Liver (tissue), 8 donors: ENCODE measurements at regions not wholly inside any gene's neighbourhood (a gene's known extent, or its start where the extent isn't known, plus 50 kb on each side); places are given as distances from the start of the nearest gene placed in this dataset.

Experiments used
- DNase-seq: peaks from one replicate; pipeline ENCODE4 v3.0.0-alpha.2; 2017; ENCODE audit warnings: low spot score
- H3K27ac ChIP-seq, 2 donors: one replicate each; pipeline ENCODE4 v1.7.0; 2013; ENCODE audit warnings: inconsistent platforms in 2 of 2, low read length in 2 of 2, control low read depth in 1 of 2, low read depth in 1 of 2, mild to moderate bottlenecking in 1 of 2
- H3K27me3 ChIP-seq, 4 donors: one replicate each; pipeline versions ENCODE4 v1.6.1 to v1.7.0; 2013; ENCODE audit warnings: low read length in 3 of 4, inconsistent platforms in 1 of 4, mild to moderate bottlenecking in 1 of 4, moderate library complexity in 1 of 4; ENCODE audit not compliant: control insufficient read depth in 4 of 4, insufficient read depth in 4 of 4
- H3K36me3 ChIP-seq, 4 donors: one replicate each; pipeline versions ENCODE4 v1.6.1 to v1.7.0; 2013; ENCODE audit warnings: low read length in 3 of 4, mild to moderate bottlenecking in 3 of 4, low read depth in 1 of 4, moderate library complexity in 1 of 4; ENCODE audit not compliant: control insufficient read depth in 4 of 4, insufficient read depth in 3 of 4
- H3K4me1 ChIP-seq, 4 donors: one replicate each; pipeline versions ENCODE4 v1.6.1 to v1.7.0; 2013; ENCODE audit warnings: low read length in 3 of 4, mild to moderate bottlenecking in 3 of 4, moderate library complexity in 1 of 4; ENCODE audit not compliant: control insufficient read depth in 4 of 4, insufficient read depth in 4 of 4
- H3K4me3 ChIP-seq, 3 donors: one replicate each; pipeline versions ENCODE4 v1.6.1 to v1.7.0; 2013; ENCODE audit warnings: low read length in 3 of 3, control low read depth in 1 of 3, low read depth in 1 of 3, mild to moderate bottlenecking in 1 of 3
- H3K9ac ChIP-seq, 2 donors: one replicate each; pipeline ENCODE4 v1.7.0; 2013; ENCODE audit warnings: low read length in 2 of 2, mild to moderate bottlenecking in 2 of 2, moderate library complexity in 2 of 2, control low read depth in 1 of 2, low read depth in 1 of 2
- H3K9me3 ChIP-seq, 4 donors: one replicate each; pipeline versions ENCODE4 v1.6.1 to v1.7.0; 2013; ENCODE audit warnings: low read length in 3 of 4; ENCODE audit not compliant: control insufficient read depth in 4 of 4
- FOXA1 ChIP-seq: IDR thresholded peaks from 2 replicates; pipeline ENCODE4 v1.6.1; 2016; ENCODE audit warnings: antibody characterized with exemption
- FOXA2 ChIP-seq: IDR thresholded peaks from 2 replicates; pipeline ENCODE4 v1.6.1; 2016; ENCODE audit warnings: antibody characterized with exemption
- GABPA ChIP-seq, 2 donors: IDR thresholded peaks in 1 of 2; conservative IDR thresholded peaks in 1 of 2; 2 replicates each; pipeline ENCODE4 v1.6.1; 2016; ENCODE audit warnings: antibody characterized with exemption in 2 of 2, mild to moderate bottlenecking in 1 of 2, moderate library complexity in 1 of 2
- HNF4A ChIP-seq, 2 donors: conservative IDR thresholded peaks; 2 replicates each; pipeline ENCODE4 v1.6.1; 2016; ENCODE audit warnings: antibody characterized with exemption in 2 of 2, mild to moderate bottlenecking in 2 of 2
- HNF4G ChIP-seq: IDR thresholded peaks from 2 replicates; pipeline ENCODE4 v1.6.1; 2016; ENCODE audit warnings: antibody characterized with exemption
- JUND ChIP-seq, 2 donors: IDR thresholded peaks; 2 replicates each; pipeline ENCODE4 v1.6.1; 2016; ENCODE audit warnings: antibody characterized with exemption in 2 of 2
- MAX ChIP-seq: IDR thresholded peaks from 2 replicates; pipeline ENCODE4 v1.6.1; 2016; ENCODE audit warnings: antibody characterized with exemption
- NR2F2 ChIP-seq: IDR thresholded peaks from 2 replicates; pipeline ENCODE4 v1.6.1; 2016; ENCODE audit warnings: antibody characterized with exemption
- RAD21 ChIP-seq, 2 donors: IDR thresholded peaks; 2 replicates each; pipeline ENCODE4 v1.6.1; 2016; ENCODE audit warnings: antibody characterized with exemption in 2 of 2, mild to moderate bottlenecking in 2 of 2
- REST ChIP-seq: IDR thresholded peaks from 2 replicates; pipeline ENCODE4 v1.6.1; 2016; ENCODE audit warnings: antibody characterized with exemption, mild to moderate bottlenecking
- RXRA ChIP-seq, 2 donors: IDR thresholded peaks; 2 replicates each; pipeline ENCODE4 v1.6.1; 2017 to 2018; ENCODE audit warnings: antibody characterized with exemption in 2 of 2, mild to moderate bottlenecking in 1 of 2
- SP1 ChIP-seq: IDR thresholded peaks from 2 replicates; pipeline ENCODE4 v1.6.1; 2018; ENCODE audit warnings: antibody characterized with exemption, mild to moderate bottlenecking
- TAF1 ChIP-seq: conservative IDR thresholded peaks from 2 replicates; pipeline ENCODE4 v1.6.1; 2016; ENCODE audit warnings: antibody characterized with exemption, mild to moderate bottlenecking
- YY1 ChIP-seq: IDR thresholded peaks from 2 replicates; pipeline ENCODE4 v1.6.1; 2016; ENCODE audit warnings: antibody characterized with exemption, mild to moderate bottlenecking
- WGBS: extraction: QIAGEN DNeasy Blood & Tissue Kit; methylation state at CpG from one replicate; pipeline ENCODE4 v1.1.7; 2013; 5-methylcytosine and 5-hydroxymethylcytosine counted together
- TF ChIP-seq, protein P1 (sequence below): fragments of 150-350 bp; IDR thresholded peaks from 2 replicates; pipeline ENCODE4 v1.5.1; 2017; ENCODE audit warnings: improper control_type of control experiment, low read depth, low read length; ENCODE audit not compliant: missing input control
- TF ChIP-seq, protein P2 (sequence below): IDR thresholded peaks from 2 replicates; pipeline ENCODE4 v1.6.1; 2016; ENCODE audit warnings: antibody characterized with exemption
- TF ChIP-seq, protein P3 (sequence below): IDR thresholded peaks from 2 replicates; pipeline ENCODE4 v1.6.1; 2016; ENCODE audit warnings: antibody characterized with exemption
- donor health status: healthy.
- donor health status: healthy.
- donor health status: healthy.
- donor health status: healthy.
- donor health status: healthy.

DNA sequence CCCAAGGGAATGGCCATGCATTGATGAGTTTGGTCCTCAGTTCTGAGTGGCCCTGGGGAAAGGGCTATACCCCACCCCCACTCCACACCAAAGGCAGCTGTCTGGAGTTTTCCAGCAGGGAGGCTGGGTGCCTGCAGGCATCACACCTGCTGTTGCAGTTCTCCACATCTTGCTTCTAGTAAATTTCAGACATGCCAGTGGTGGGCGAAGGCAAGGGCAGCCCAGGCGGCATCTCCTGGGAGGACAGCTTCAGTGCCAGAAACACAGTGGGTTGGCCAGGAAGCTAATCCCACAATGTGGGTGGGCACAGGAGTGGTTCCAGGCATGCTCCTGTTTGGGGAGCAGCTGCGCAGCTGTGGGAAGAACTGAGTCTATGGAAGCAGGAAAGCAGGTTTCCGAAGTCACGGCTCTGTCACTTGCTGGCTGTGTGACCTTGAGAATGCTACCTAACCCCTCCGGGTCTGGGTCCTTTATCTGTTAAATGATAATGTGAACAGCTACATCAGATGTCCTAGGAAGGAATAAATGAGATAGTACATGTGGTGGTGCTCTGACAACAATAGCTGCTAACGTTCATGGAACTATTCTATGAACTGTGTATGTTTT is 84.6 kb upstream of the SPTBN1 start:
- Histone ChIP-seq H3K9me3 (peaks cover 0 to 4% (median under 1%) of the 10 kb centered on the region in 4 donors), H3K9ac (no peak overlapping the region), H3K4me1 (no peaks in the 10 kb centered on the region), H3K27ac (no peak overlapping the region), H3K27me3 (no peaks in the 10 kb centered on the region), H3K36me3 (no peaks in the 10 kb centered on the region), H3K4me3 (no peak overlapping the region)
- DNase-seq, result no peak
- TF ChIP-seq GABPA (IDR thresholded peaks at IDR 0.05 in 1 of 2, conservative IDR thresholded peaks at IDR 0.05 in 1 of 2) (no peak), YY1 (no peak), RAD21 (IDR thresholded peaks at IDR 0.05) (no peak), MAX (no peak), HNF4G (no peak), TAF1 (no peak), REST (no peak), RXRA (IDR thresholded peaks at IDR 0.05) (no peak), FOXA1 (no peak), SP1 (no peak), JUND (IDR thresholded peaks at IDR 0.05) (no peak), HNF4A (conservative IDR thresholded peaks at IDR 0.05) (no peak), FOXA2 (no peak)
- TF ChIP-seq, protein P1, sequence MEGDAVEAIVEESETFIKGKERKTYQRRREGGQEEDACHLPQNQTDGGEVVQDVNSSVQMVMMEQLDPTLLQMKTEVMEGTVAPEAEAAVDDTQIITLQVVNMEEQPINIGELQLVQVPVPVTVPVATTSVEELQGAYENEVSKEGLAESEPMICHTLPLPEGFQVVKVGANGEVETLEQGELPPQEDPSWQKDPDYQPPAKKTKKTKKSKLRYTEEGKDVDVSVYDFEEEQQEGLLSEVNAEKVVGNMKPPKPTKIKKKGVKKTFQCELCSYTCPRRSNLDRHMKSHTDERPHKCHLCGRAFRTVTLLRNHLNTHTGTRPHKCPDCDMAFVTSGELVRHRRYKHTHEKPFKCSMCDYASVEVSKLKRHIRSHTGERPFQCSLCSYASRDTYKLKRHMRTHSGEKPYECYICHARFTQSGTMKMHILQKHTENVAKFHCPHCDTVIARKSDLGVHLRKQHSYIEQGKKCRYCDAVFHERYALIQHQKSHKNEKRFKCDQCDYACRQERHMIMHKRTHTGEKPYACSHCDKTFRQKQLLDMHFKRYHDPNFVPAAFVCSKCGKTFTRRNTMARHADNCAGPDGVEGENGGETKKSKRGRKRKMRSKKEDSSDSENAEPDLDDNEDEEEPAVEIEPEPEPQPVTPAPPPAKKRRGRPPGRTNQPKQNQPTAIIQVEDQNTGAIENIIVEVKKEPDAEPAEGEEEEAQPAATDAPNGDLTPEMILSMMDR, result no peak
- WGBS, result 84% methylated on average over 7 of the region's 7 CpGs

DNA sequence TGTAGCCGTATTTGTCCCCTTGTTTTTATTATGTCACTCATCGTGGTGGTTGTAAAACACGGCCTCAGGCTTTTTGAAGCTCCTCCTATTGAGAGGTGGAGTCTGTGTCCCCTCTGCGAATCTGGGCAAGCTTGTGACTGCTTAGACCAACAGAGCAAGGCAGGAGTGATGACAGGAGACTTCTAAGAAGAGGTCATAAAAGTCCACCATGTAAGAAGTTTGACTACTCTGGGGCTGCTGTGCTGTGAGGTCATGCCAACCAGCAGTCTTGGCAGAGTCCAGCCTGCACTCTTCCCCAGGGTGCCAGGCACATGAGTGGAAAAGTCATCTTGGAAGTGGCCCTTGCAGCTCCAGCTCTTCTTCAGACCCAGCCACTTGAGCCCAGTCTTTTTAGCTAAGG is 83.8 kb upstream of the SPTBN1 start:
- Histone ChIP-seq H3K27ac (no peak overlapping the region), H3K4me1 (no peaks in the 10 kb centered on the region), H3K9ac (no peak overlapping the region), H3K4me3 (no peak overlapping the region), H3K27me3 (no peaks in the 10 kb centered on the region), H3K36me3 (no peaks in the 10 kb centered on the region), H3K9me3 (peaks cover 0 to 4% (median under 1%) of the 10 kb centered on the region in 4 donors)
- WGBS, result 78% methylated on average over 4 of the region's 4 CpGs
- DNase-seq, result no peak
- TF ChIP-seq, protein P2, sequence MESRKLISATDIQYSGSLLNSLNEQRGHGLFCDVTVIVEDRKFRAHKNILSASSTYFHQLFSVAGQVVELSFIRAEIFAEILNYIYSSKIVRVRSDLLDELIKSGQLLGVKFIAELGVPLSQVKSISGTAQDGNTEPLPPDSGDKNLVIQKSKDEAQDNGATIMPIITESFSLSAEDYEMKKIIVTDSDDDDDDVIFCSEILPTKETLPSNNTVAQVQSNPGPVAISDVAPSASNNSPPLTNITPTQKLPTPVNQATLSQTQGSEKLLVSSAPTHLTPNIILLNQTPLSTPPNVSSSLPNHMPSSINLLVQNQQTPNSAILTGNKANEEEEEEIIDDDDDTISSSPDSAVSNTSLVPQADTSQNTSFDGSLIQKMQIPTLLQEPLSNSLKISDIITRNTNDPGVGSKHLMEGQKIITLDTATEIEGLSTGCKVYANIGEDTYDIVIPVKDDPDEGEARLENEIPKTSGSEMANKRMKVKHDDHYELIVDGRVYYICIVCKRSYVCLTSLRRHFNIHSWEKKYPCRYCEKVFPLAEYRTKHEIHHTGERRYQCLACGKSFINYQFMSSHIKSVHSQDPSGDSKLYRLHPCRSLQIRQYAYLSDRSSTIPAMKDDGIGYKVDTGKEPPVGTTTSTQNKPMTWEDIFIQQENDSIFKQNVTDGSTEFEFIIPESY, result no peak
- TF ChIP-seq, protein P3, sequence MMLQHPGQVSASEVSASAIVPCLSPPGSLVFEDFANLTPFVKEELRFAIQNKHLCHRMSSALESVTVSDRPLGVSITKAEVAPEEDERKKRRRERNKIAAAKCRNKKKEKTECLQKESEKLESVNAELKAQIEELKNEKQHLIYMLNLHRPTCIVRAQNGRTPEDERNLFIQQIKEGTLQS, result no peak
- no peak for TF ChIP-seq NR2F2
- no peak for TF ChIP-seq JUND (IDR thresholded peaks at IDR 0.05)
- TF ChIP-seq, protein P1, result no peak
- TF ChIP-seq HNF4A (conservative IDR thresholded peaks at IDR 0.05), result no peak
- TF ChIP-seq YY1, result no peak
- TF ChIP-seq FOXA2, result no peak
- no peak for TF ChIP-seq FOXA1
- TF ChIP-seq SP1, result no peak
- no peak for TF ChIP-seq REST
- no peak for TF ChIP-seq MAX
- TF ChIP-seq RAD21 (IDR thresholded peaks at IDR 0.05), result no peak
- TF ChIP-seq RXRA (IDR thresholded peaks at IDR 0.05), result no peak
- no peak for TF ChIP-seq TAF1
